Lung (tissue), 11 donors: ENCODE measurements at regions not wholly inside any gene's neighbourhood (a gene's known extent, or its start where the extent isn't known, plus 50 kb on each side); places are given as distances from the start of the nearest gene placed in this dataset.

Experiments used
- ATAC-seq: fragments of 200-7000 bp; cut with Tn5 transposase; one replicate; pipeline ENCODE4 v1.9.1; 2020; ENCODE audit warnings: moderate number of reproducible peaks; ENCODE audit not compliant: insufficient read depth, low FRiP score
- DNase-seq, 3 donors: peaks; one replicate each; pipeline ENCODE4 v3.0.0-alpha.2; 2013 to 2017
- H3K27ac ChIP-seq, 2 donors: one replicate each; pipeline ENCODE4 v1.5.1; 2013; ENCODE audit warnings: mild to moderate bottlenecking in 2 of 2, moderate library complexity in 2 of 2, control low read depth in 1 of 2, inconsistent platforms in 1 of 2, low read depth in 1 of 2, low read length in 1 of 2
- H3K27me3 ChIP-seq, 3 donors: one replicate each; pipeline ENCODE4 v1.5.1; 2013; ENCODE audit warnings: low read length in 2 of 3; ENCODE audit not compliant: control insufficient read depth in 3 of 3, insufficient read depth in 3 of 3
- H3K36me3 ChIP-seq, 4 donors: one replicate each; pipeline ENCODE4 v1.5.1; 2013; ENCODE audit warnings: low read length in 4 of 4, mild to moderate bottlenecking in 1 of 4, moderate library complexity in 1 of 4; ENCODE audit not compliant: control insufficient read depth in 4 of 4, insufficient read depth in 4 of 4
- H3K4me1 ChIP-seq, 5 donors: one replicate each; pipeline ENCODE4 v1.5.1; 2013; ENCODE audit warnings: low read length in 5 of 5, mild to moderate bottlenecking in 2 of 5, moderate library complexity in 1 of 5; ENCODE audit not compliant: control insufficient read depth in 5 of 5, insufficient read depth in 5 of 5
- H3K4me3 ChIP-seq: one replicate; pipeline ENCODE4 v1.5.1; 2013; ENCODE audit warnings: mild to moderate bottlenecking, control low read depth, moderate library complexity
- H3K9ac ChIP-seq, 2 donors: one replicate each; pipeline ENCODE4 v1.5.1; 2013; ENCODE audit warnings: low read length in 2 of 2, control low read depth in 1 of 2; ENCODE audit not compliant: insufficient read depth in 1 of 2
- H3K9me3 ChIP-seq, 4 donors: one replicate each; pipeline ENCODE4 v1.5.1; 2013; ENCODE audit warnings: low read length in 3 of 4, mild to moderate bottlenecking in 1 of 4, moderate library complexity in 1 of 4; ENCODE audit not compliant: control insufficient read depth in 4 of 4, insufficient read depth in 3 of 4
- WGBS, 2 donors: extraction: QIAGEN DNeasy Blood & Tissue Kit; methylation state at CpG; one replicate each; pipeline ENCODE4 v1.1.7; 2013; 5-methylcytosine and 5-hydroxymethylcytosine counted together
- TF ChIP-seq, protein P1 (sequence below): IDR thresholded peaks from 2 replicates; pipeline ENCODE4 v1.5.1; 2012; ENCODE audit warnings: mild to moderate bottlenecking; ENCODE audit errors: control extremely low read depth, extremely low read depth
- donor health status: control.
- donor health status: control.
- donor health status: Bipolar disorder and iron deficiency.
- donor health status: healthy.
- donor health status: DM: yes; HTN: yes; CAD: no.

- Histone ChIP-seq H3K4me3 (no peak overlapping the region), H3K9me3 (no peaks in the 10 kb centered on the region), H3K27me3 (no peaks in the 10 kb centered on the region), H3K9ac (no peak overlapping the region), H3K36me3 (no peaks in the 10 kb centered on the region), H3K27ac (no peak overlapping the region), H3K4me1 (no peaks in the 10 kb centered on the region)
- DNase-seq (no peak), ATAC-seq (no peak)
- TF ChIP-seq, protein P1, sequence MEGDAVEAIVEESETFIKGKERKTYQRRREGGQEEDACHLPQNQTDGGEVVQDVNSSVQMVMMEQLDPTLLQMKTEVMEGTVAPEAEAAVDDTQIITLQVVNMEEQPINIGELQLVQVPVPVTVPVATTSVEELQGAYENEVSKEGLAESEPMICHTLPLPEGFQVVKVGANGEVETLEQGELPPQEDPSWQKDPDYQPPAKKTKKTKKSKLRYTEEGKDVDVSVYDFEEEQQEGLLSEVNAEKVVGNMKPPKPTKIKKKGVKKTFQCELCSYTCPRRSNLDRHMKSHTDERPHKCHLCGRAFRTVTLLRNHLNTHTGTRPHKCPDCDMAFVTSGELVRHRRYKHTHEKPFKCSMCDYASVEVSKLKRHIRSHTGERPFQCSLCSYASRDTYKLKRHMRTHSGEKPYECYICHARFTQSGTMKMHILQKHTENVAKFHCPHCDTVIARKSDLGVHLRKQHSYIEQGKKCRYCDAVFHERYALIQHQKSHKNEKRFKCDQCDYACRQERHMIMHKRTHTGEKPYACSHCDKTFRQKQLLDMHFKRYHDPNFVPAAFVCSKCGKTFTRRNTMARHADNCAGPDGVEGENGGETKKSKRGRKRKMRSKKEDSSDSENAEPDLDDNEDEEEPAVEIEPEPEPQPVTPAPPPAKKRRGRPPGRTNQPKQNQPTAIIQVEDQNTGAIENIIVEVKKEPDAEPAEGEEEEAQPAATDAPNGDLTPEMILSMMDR: no peak
- WGBS, 2 donors: 79 to 80% methylated on average over 4 of the region's 4 CpGs
Observed at GRCh38 chr18:37852464-37852863, 286.9 kb upstream of the CELF4 start.

GRCh38 chr18:37847544-37847943 lies 281.9 kb upstream of the CELF4 start:
- Histone ChIP-seq H3K9me3 (no peaks in the 10 kb centered on the region), H3K9ac (no peak overlapping the region), H3K4me3 (no peak overlapping the region), H3K27me3 (no peaks in the 10 kb centered on the region), H3K27ac (no peak overlapping the region), H3K36me3 (no peaks in the 10 kb centered on the region), H3K4me1 (no peaks in the 10 kb centered on the region)
- TF ChIP-seq, protein P1: no peak
- DNase-seq: no peak
- ATAC-seq: no peak
- 75 to 80% methylated on average over 3 of the region's 3 CpGs for WGBS, 2 donors

DNA sequence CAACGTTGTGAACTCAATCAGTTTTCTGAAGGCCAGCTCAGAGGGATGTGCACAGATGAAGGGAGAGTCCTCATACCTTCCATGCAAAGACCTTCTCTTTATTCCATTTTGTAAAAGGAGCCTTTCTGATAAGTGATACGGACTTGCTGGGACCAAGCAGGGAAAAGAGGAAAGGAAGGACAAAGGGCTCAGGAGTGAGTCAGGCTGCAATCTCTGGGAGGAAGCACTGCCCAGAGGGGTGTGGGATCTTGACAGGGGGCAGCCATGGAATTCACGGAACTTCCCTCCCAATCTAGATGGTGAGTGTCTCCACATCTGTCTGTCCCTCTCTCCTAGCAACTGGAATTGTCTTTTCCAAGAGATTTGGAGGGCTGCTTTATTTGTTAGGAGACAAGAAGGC lies 281.4 kb upstream of the CELF4 start:
- no peaks in the 10 kb centered on the region for H3K4me1 ChIP-seq
- WGBS, 2 donors: 70 to 85% methylated on average over 3 of the region's 3 CpGs
- H3K36me3 ChIP-seq: no peaks in the 10 kb centered on the region
- H3K9me3 ChIP-seq: no peaks in the 10 kb centered on the region
- H3K27me3 ChIP-seq: no peaks in the 10 kb centered on the region
- ATAC-seq (no peak), DNase-seq (no peak)
- no peak overlapping the region for H3K9ac ChIP-seq
- TF ChIP-seq, protein P1: no peak
- H3K27ac ChIP-seq: no peak overlapping the region
- no peak overlapping the region for H3K4me3 ChIP-seq

DNA sequence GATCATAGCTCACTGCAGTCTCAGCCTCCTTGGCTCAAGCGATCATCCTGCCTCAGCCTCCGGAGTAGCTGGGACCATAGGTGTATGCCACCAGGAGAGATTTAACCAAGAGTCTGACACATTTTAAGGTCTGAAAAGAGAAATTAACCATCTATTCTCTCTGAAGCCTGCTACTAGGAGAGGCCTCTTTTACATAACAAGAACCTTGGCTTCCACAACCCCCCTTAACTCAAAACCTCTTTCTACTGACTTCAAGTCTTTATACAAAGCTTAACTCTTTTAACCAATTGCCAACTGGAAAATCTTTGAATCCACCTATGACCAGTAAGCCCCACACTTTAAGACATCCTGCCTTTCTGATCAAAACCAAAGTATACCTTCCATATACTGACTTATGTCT lies 279.9 kb upstream of the CELF4 start:
- ATAC-seq (no peak), DNase-seq (no peak)
- H3K27me3 ChIP-seq: no peaks in the 10 kb centered on the region
- no peak overlapping the region for H3K27ac ChIP-seq
- no peaks in the 10 kb centered on the region for H3K9me3 ChIP-seq
- H3K9ac ChIP-seq: no peak overlapping the region
- H3K4me1 ChIP-seq: no peaks in the 10 kb centered on the region
- 93 to 94% methylated on average over 2 of the region's 2 CpGs for WGBS, 2 donors
- TF ChIP-seq, protein P1: no peak
- no peak overlapping the region for H3K4me3 ChIP-seq
- no peaks in the 10 kb centered on the region for H3K36me3 ChIP-seq
